HEK293 (cell line): ENCODE measurements at regions not wholly inside any gene's neighbourhood (a gene's known extent, or its start where the extent isn't known, plus 50 kb on each side); places are given as distances from the start of the nearest gene placed in this dataset.

Experiments used
- CTCF ChIA-PET: fragments of 350-600 bp; formaldehyde crosslinking; extraction: SDS; loops from one replicate; lab custom pipeline; 2021; ENCODE audit warnings: antibody characterized with exemption; lab: Yijun Ruan, JAX
- POLR2A ChIA-PET: fragments of 300-600 bp; formaldehyde crosslinking; extraction: SDS; loops from one replicate; lab custom pipeline; 2020; ENCODE audit warnings: antibody characterized with exemption, inconsistent platforms; lab: Yijun Ruan, JAX
- H3K27ac ChIP-seq: fragments of 200-500 bp; sonication (Bioruptor generic); 2 replicates; pipeline ENCODE4 v1.5.1; 2014; ENCODE audit warnings: low read depth, low read length, control low read depth, inconsistent platforms; ENCODE audit errors: extremely low read depth
- H3K36me3 ChIP-seq, 2 experiments: fragments of 200-500 bp in 1 of 2; sonication (Bioruptor generic) in 1 of 2; 1 replicate in 1 of 2; 2 replicates in 1 of 2; pipeline ENCODE4 v1.5.1; 2014 to 2017; ENCODE audit warnings: inconsistent platforms in 2 of 2, low read length in 2 of 2; ENCODE audit not compliant: control insufficient read depth in 2 of 2, insufficient read depth in 1 of 2
- H3K4me1 ChIP-seq: fragments of 200-500 bp; sonication (Bioruptor generic); 2 replicates; pipeline ENCODE4 v1.5.1; 2014; ENCODE audit warnings: mild to moderate bottlenecking, low read length, inconsistent platforms; ENCODE audit not compliant: control insufficient read depth, insufficient read depth
- H3K4me3 ChIP-seq: 2 replicates; pipeline ENCODE4 v1.5.1; 2011; ENCODE audit warnings: low read depth, mild to moderate bottlenecking, control low read depth, low read length, moderate library complexity
- H3K9me3 ChIP-seq: fragments of 200-500 bp; sonication (Bioruptor generic); 2 replicates; pipeline ENCODE4 v1.5.1; 2014; ENCODE audit warnings: low read depth, low read length, inconsistent platforms; ENCODE audit not compliant: control insufficient read depth, insufficient read depth
- GLIS1 ChIP-seq: fragments of 450-650 bp; formaldehyde crosslinking; IDR thresholded peaks from 2 replicates; pipeline ENCODE4 v1.5.1; 2016; ENCODE audit warnings: missing biosample characterization, missing genetic modification characterization
- IKZF3 ChIP-seq: fragments of 450-650 bp; IDR thresholded peaks from 2 replicates; pipeline ENCODE4 v1.5.0; 2018; ENCODE audit warnings: missing biosample characterization, mild to moderate bottlenecking, missing genetic modification characterization, moderate library complexity
- MZF1 ChIP-seq: fragments of 450-650 bp; formaldehyde crosslinking; IDR thresholded peaks from 2 replicates; pipeline ENCODE4 v1.5.1; 2017; ENCODE audit warnings: missing biosample characterization, missing genetic modification characterization, borderline replicate concordance
- PRDM1 ChIP-seq: fragments of 450-650 bp; formaldehyde crosslinking; IDR thresholded peaks from 2 replicates; pipeline ENCODE4; 2016; ENCODE audit warnings: missing biosample characterization, missing genetic modification characterization
- SALL2 ChIP-seq: fragments of 450-650 bp; formaldehyde crosslinking; IDR thresholded peaks from 2 replicates; pipeline ENCODE4 v1.5.0; 2017; ENCODE audit warnings: missing biosample characterization, mild to moderate bottlenecking, missing genetic modification characterization, borderline replicate concordance
- TCF7L2 ChIP-seq: IDR thresholded peaks from 2 replicates; pipeline ENCODE4 v1.6.1; 2011; ENCODE audit warnings: low read depth, mild to moderate bottlenecking, inconsistent platforms, low read length, moderate library complexity, borderline replicate concordance
- YY2 ChIP-seq: fragments of 450-650 bp; formaldehyde crosslinking; IDR thresholded peaks from 2 replicates; pipeline ENCODE4 v1.5.1; 2016; ENCODE audit warnings: missing biosample characterization, missing genetic modification characterization
- ZBTB20 ChIP-seq: fragments of 450-650 bp; formaldehyde crosslinking; IDR thresholded peaks from 2 replicates; pipeline ENCODE4 v1.5.1; 2016; ENCODE audit warnings: missing biosample characterization, missing genetic modification characterization
- ZBTB48 ChIP-seq: fragments of 450-650 bp; formaldehyde crosslinking; IDR thresholded peaks from 2 replicates; pipeline ENCODE4 v1.5.1; 2016; ENCODE audit warnings: missing biosample characterization, missing genetic modification characterization
- ZFP3 ChIP-seq: fragments of 450-650 bp; formaldehyde crosslinking; IDR thresholded peaks from 2 replicates; pipeline ENCODE4 v1.5.1; 2016; ENCODE audit warnings: low read depth, missing biosample characterization, missing genetic modification characterization
- ZNF184 ChIP-seq: fragments of 450-650 bp; IDR thresholded peaks from 2 replicates; pipeline ENCODE4 v1.5.1; 2018; ENCODE audit warnings: missing biosample characterization, mild to moderate bottlenecking, missing genetic modification characterization
- ZNF2 ChIP-seq: fragments of 450-650 bp; formaldehyde crosslinking; IDR thresholded peaks from 2 replicates; pipeline ENCODE4 v1.5.1; 2016; ENCODE audit warnings: missing biosample characterization, missing genetic modification characterization
- ZNF223 ChIP-seq: fragments of 450-650 bp; formaldehyde crosslinking; IDR thresholded peaks from 2 replicates; pipeline ENCODE4 v1.5.1; 2016; ENCODE audit warnings: missing biosample characterization, missing genetic modification characterization
- ZNF23 ChIP-seq: fragments of 450-650 bp; formaldehyde crosslinking; IDR thresholded peaks from 2 replicates; pipeline ENCODE4 v1.5.1; 2016; ENCODE audit warnings: missing biosample characterization, missing genetic modification characterization, borderline replicate concordance
- ZNF24 ChIP-seq: fragments of 450-650 bp; formaldehyde crosslinking; IDR thresholded peaks from 2 replicates; pipeline ENCODE4 v1.5.1; 2016; ENCODE audit warnings: missing biosample characterization, missing genetic modification characterization
- ZNF423 ChIP-seq: fragments of 450-650 bp; formaldehyde crosslinking; IDR thresholded peaks from 2 replicates; pipeline ENCODE4 v1.5.1; 2016; ENCODE audit warnings: missing biosample characterization, missing genetic modification characterization
- ZNF707 ChIP-seq: fragments of 450-650 bp; formaldehyde crosslinking; IDR thresholded peaks from 2 replicates; pipeline ENCODE4 v1.5.1; 2016; ENCODE audit warnings: missing biosample characterization, missing genetic modification characterization
- ZNF792 ChIP-seq: fragments of 450-650 bp; formaldehyde crosslinking; IDR thresholded peaks from 2 replicates; pipeline ENCODE4 v1.5.1; 2016; ENCODE audit warnings: missing biosample characterization, missing genetic modification characterization
- ZNF830 ChIP-seq: fragments of 450-650 bp; IDR thresholded peaks from 2 replicates; pipeline ENCODE4 v1.5.0; 2018; ENCODE audit warnings: missing biosample characterization, missing genetic modification characterization, low read depth, mild to moderate bottlenecking, moderate library complexity
- ZSCAN30 ChIP-seq: fragments of 450-650 bp; IDR thresholded peaks from 2 replicates; pipeline ENCODE4 v1.5.1; 2018; ENCODE audit warnings: missing biosample characterization, mild to moderate bottlenecking, missing genetic modification characterization, moderate library complexity
- TF ChIP-seq, protein P1 (sequence below): fragments of 450-650 bp; formaldehyde crosslinking; IDR thresholded peaks from 2 replicates; pipeline ENCODE4 v1.5.1; 2016; ENCODE audit warnings: missing biosample characterization, missing genetic modification characterization, low read depth
- TF ChIP-seq, protein P2 (sequence below): IDR thresholded peaks from 2 replicates; pipeline ENCODE4 v1.6.1; 2011; ENCODE audit warnings: mild to moderate bottlenecking, low read depth, low read length, borderline replicate concordance

DNA sequence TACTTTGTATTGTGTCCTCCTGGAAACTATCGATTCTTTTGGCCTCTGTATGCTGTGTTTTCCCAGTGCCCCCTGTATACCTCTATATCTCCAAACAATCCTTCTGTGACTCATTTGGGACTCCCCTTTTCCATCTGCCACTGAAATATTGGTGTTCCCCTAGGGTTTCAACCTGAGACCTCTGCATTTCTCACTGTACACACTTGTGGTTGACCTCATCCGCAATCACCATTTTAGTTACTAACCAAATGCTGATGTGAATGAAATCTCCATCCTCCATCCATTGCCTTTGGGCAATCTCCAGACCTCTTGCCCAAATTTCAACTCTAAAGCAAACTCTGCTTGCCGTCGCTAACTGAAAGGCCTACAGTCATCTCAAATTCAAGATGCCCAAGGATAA, 190.6 kb upstream of the PLET1 start:
- no peaks in the 10 kb centered on the region for H3K9me3 ChIP-seq
- H3K27ac ChIP-seq = no peak overlapping the region
- TF ChIP-seq MZF1 (tag by site-specific recombination) = no peak
- no peak for TF ChIP-seq ZNF423 (tag by site-specific recombination)
- TF ChIP-seq ZSCAN30 (tag by site-specific recombination) = no peak
- TF ChIP-seq ZNF792 = no peak
- TF ChIP-seq ZNF223 = no peak
- TF ChIP-seq GLIS1 (tag by site-specific recombination) = no peak
- no peak for TF ChIP-seq IKZF3
- TF ChIP-seq ZBTB20 = no peak
- no peak for TF ChIP-seq YY2 (tag by site-specific recombination)
- no peak for TF ChIP-seq ZNF830 (tag by site-specific recombination)
- no peak for TF ChIP-seq PRDM1
- TF ChIP-seq SALL2 = no peak
- TF ChIP-seq ZFP3 = no peak
- no peak for TF ChIP-seq ZNF2 (tag by site-specific recombination)
- TF ChIP-seq, all 188 proteins: peak for 0
- ChIA-PET POLR2A (no interaction called here), CTCF (interaction anchor here (2.2 kb wide), 1 partner anchor 104 kb away, joined by 5 read pairs; no protein-coding TSS in a partner anchor)
- no peak overlapping the region for H3K4me3 ChIP-seq
- H3K4me1 ChIP-seq = no peaks in the 10 kb centered on the region
- no peaks in the 10 kb centered on the region for H3K36me3 ChIP-seq

DNA sequence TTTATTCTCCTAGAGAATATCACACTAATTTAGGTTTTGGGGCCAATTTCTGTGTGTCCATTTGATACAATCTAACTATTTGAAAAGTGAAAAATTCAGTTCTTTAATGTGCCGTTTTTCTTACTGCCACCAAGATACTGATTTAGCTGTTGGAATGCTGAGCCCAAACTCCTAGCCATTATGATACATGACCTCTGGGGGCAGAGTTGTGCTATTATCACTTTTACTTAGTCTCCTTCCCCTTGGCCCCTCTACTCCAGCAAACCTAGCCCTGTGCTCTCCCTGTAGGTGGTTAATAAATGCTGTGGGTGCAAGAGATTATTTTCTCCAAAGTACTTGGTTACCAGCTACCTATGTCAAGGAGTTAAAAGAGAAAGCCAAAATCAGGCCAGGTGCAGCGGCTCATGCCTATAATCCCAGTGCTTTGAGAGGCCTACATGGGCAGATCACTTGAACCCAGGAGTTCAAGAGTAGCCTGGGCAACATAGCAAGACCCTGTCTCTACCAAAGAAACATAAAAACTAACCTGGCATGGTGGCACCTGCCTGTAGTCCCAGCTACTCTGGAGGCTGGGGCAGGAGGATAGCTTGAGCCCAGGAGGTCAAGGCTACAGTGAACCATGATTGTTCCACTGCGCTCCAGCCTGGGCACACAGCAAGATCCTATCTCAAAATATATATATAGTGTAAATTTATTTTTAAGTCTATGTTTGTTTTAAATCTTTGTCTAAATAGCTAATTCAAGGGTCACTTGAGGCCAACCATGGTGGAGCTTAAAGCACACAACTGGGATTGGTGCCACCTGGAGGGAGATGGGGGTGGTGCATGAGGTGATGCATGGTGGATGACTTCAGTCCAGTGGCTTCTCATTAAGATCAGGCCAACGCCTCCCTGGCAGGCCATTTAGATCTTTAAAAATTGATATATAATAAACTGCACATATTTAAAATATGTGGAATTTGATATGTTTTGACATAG, 193.2 kb upstream of the PLET1 start:
- Histone ChIP-seq H3K4me1 (no peaks in the 10 kb centered on the region), H3K9me3 (no peaks in the 10 kb centered on the region), H3K27ac (no peak overlapping the region), H3K36me3 (no peaks in the 10 kb centered on the region), H3K4me3 (no peak overlapping the region)
- no peak for TF ChIP-seq ZBTB48 (tag by site-specific recombination)
- TF ChIP-seq ZNF24 (tag by site-specific recombination) = no peak
- no peak for TF ChIP-seq TCF7L2
- no peak for TF ChIP-seq ZNF184 (tag by site-specific recombination)
- TF ChIP-seq, protein P1, sequence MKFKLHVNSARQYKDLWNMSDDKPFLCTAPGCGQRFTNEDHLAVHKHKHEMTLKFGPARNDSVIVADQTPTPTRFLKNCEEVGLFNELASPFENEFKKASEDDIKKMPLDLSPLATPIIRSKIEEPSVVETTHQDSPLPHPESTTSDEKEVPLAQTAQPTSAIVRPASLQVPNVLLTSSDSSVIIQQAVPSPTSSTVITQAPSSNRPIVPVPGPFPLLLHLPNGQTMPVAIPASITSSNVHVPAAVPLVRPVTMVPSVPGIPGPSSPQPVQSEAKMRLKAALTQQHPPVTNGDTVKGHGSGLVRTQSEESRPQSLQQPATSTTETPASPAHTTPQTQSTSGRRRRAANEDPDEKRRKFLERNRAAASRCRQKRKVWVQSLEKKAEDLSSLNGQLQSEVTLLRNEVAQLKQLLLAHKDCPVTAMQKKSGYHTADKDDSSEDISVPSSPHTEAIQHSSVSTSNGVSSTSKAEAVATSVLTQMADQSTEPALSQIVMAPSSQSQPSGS (tag by site-specific recombination) = no peak
- no peak for TF ChIP-seq ZNF23 (tag by site-specific recombination)
- TF ChIP-seq, protein P2, sequence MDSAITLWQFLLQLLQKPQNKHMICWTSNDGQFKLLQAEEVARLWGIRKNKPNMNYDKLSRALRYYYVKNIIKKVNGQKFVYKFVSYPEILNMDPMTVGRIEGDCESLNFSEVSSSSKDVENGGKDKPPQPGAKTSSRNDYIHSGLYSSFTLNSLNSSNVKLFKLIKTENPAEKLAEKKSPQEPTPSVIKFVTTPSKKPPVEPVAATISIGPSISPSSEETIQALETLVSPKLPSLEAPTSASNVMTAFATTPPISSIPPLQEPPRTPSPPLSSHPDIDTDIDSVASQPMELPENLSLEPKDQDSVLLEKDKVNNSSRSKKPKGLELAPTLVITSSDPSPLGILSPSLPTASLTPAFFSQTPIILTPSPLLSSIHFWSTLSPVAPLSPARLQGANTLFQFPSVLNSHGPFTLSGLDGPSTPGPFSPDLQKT = no peak
- no peak for TF ChIP-seq ZNF707 (tag by site-specific recombination)
- POLR2A ChIA-PET = interaction anchor here (0.6 kb wide), 1 partner anchor 152 kb away, joined by 3 read pairs; no protein-coding TSS in a partner anchor
- CTCF ChIA-PET = interaction anchor here (0.6 to 2.8 kb wide), 29 partner anchors 9 to 1865 kb away, joined by 3 to 18 read pairs (median 4); no protein-coding TSS in a partner anchor
